WTC11 (cell line): ENCODE measurements at regions not wholly inside any gene's neighbourhood (a gene's known extent, or its start where the extent isn't known, plus 50 kb on each side); places are given as distances from the start of the nearest gene placed in this dataset.

Source experiments
- ATAC-seq: fragments of 200-7000 bp; cut with Tn5 transposase; 2 replicates; pipeline ENCODE4 v1.10.0; 2021; ENCODE audit warnings: mild to moderate bottlenecking, moderate library complexity
- CTCF ChIA-PET: fragments of 300-600 bp; sonication (Branson Sonifier 250); formaldehyde crosslinking; loops from one replicate; lab custom pipeline; 2021; ENCODE audit warnings: antibody characterized with exemption; lab: Charles Lee
- POLR2A ChIA-PET: fragments of 350-600 bp; sonication (Branson Sonifier 250); formaldehyde crosslinking; loops from one replicate; lab custom pipeline; 2021; ENCODE audit warnings: antibody characterized with exemption; lab: Charles Lee
- DNase-seq: peaks from one replicate; pipeline ENCODE4 v3.0.0; 2021; ENCODE audit warnings: low spot score
- H3K27ac Mint-ChIP-seq: 2 replicates; pipeline ENCODE4 v1.8.0; 2021; ENCODE audit warnings: mixed read lengths
- H3K27me3 Mint-ChIP-seq: 2 replicates; pipeline ENCODE4 v1.8.0; 2021; ENCODE audit warnings: low read depth, mild to moderate bottlenecking, moderate library complexity, mixed read lengths
- H3K36me3 Mint-ChIP-seq: 2 replicates; pipeline ENCODE4 v1.8.0; 2021; ENCODE audit warnings: mixed read lengths
- H3K4me1 Mint-ChIP-seq: 2 replicates; pipeline ENCODE4 v1.8.0; 2022; ENCODE audit warnings: mixed read lengths
- H3K4me3 Mint-ChIP-seq: 2 replicates; pipeline ENCODE4 v1.8.0; 2021; ENCODE audit warnings: mild to moderate bottlenecking, moderate library complexity, mixed read lengths
- H3K9me3 Mint-ChIP-seq: 2 replicates; pipeline ENCODE4 v1.8.0; 2021; ENCODE audit warnings: mixed read lengths
- AFF4 ChIP-seq: sonication (generic); formaldehyde crosslinking; IDR thresholded peaks from 2 replicates; pipeline ENCODE4 v1.8.1; 2023; ENCODE audit warnings: mild to moderate bottlenecking, missing genetic modification reagents, borderline replicate concordance
- CREM ChIP-seq: sonication (generic); formaldehyde crosslinking; IDR thresholded peaks from 2 replicates; pipeline ENCODE4 v1.8.1; 2022; ENCODE audit warnings: mild to moderate bottlenecking, missing genetic modification reagents, moderate library complexity
- EMX1 ChIP-seq: fragments of 250-450 bp; sonication (Bioruptor Pico); IDR thresholded peaks from 2 replicates; pipeline ENCODE4 v1.8.0; 2021; ENCODE audit warnings: mild to moderate bottlenecking
- FOXP1 ChIP-seq: sonication (generic); formaldehyde crosslinking; IDR thresholded peaks from 2 replicates; pipeline ENCODE4 v1.8.0; 2022; ENCODE audit warnings: missing genetic modification reagents, mild to moderate bottlenecking, moderate library complexity, borderline replicate concordance
- GABPB1 ChIP-seq: sonication (generic); formaldehyde crosslinking; IDR thresholded peaks from 2 replicates; pipeline ENCODE4 v1.8.1; 2023; ENCODE audit warnings: mild to moderate bottlenecking, missing genetic modification reagents
- GTF2I ChIP-seq: fragments of 250-450 bp; sonication (Bioruptor Pico); conservative IDR thresholded peaks from 2 replicates; pipeline ENCODE4 v1.4.0; 2021; ENCODE audit warnings: mild to moderate bottlenecking
- IRF2 ChIP-seq: sonication (generic); formaldehyde crosslinking; IDR thresholded peaks from 2 replicates; pipeline ENCODE4 v1.8.0; 2022; ENCODE audit warnings: low read depth, missing genetic modification reagents, borderline replicate concordance
- MLX ChIP-seq: sonication (generic); formaldehyde crosslinking; IDR thresholded peaks from 2 replicates; pipeline ENCODE4 v1.8.1; 2023; ENCODE audit warnings: mild to moderate bottlenecking, missing genetic modification reagents, moderate library complexity
- NFE2L1 ChIP-seq: sonication (generic); formaldehyde crosslinking; IDR thresholded peaks from 2 replicates; pipeline ENCODE4 v1.8.1; 2023; ENCODE audit warnings: missing genetic modification reagents
- NR2C2 ChIP-seq: sonication (generic); formaldehyde crosslinking; IDR thresholded peaks from 2 replicates; pipeline ENCODE4 v1.8.0; 2022; ENCODE audit warnings: mild to moderate bottlenecking, missing genetic modification reagents
- NR3C1 ChIP-seq: sonication (generic); formaldehyde crosslinking; conservative IDR thresholded peaks from 2 replicates; pipeline ENCODE4 v1.8.1; 2023; ENCODE audit warnings: low read depth, mild to moderate bottlenecking, missing genetic modification reagents
- SP1 ChIP-seq: sonication (generic); formaldehyde crosslinking; conservative IDR thresholded peaks from 2 replicates; pipeline ENCODE4 v1.8.1; 2022; ENCODE audit warnings: missing genetic modification reagents
- TEAD1 ChIP-seq: sonication (generic); formaldehyde crosslinking; IDR thresholded peaks from 2 replicates; pipeline ENCODE4 v1.8.0; 2022; ENCODE audit warnings: mild to moderate bottlenecking, missing genetic modification reagents
- ZBTB21 ChIP-seq: sonication (generic); formaldehyde crosslinking; IDR thresholded peaks from 2 replicates; pipeline ENCODE4 v1.8.1; 2023; ENCODE audit warnings: mild to moderate bottlenecking, missing genetic modification reagents, borderline replicate concordance
- ZNF121 ChIP-seq: sonication (generic); formaldehyde crosslinking; IDR thresholded peaks from 2 replicates; pipeline ENCODE4 v1.8.0; 2023; ENCODE audit warnings: missing genetic modification reagents
- ZNF138 ChIP-seq: sonication (generic); formaldehyde crosslinking; conservative IDR thresholded peaks from 2 replicates; pipeline ENCODE4 v1.8.1; 2022; ENCODE audit warnings: mild to moderate bottlenecking, moderate library complexity, missing genetic modification reagents
- TF ChIP-seq, protein P1 (sequence below): sonication (generic); formaldehyde crosslinking; IDR thresholded peaks from 2 replicates; pipeline ENCODE4 v1.8.0; 2023; ENCODE audit warnings: missing genetic modification reagents
- TF ChIP-seq, protein P2 (sequence below): sonication (generic); formaldehyde crosslinking; IDR thresholded peaks from 2 replicates; pipeline ENCODE4 v1.8.0; 2022; ENCODE audit warnings: mild to moderate bottlenecking, missing genetic modification reagents
- TF ChIP-seq, protein P3 (sequence below): sonication (generic); formaldehyde crosslinking; IDR thresholded peaks from 2 replicates; pipeline ENCODE4 v1.8.0; 2023; ENCODE audit warnings: missing genetic modification reagents, mild to moderate bottlenecking, borderline replicate concordance

GRCh38 chr13:31442571-31442970 lies 242.8 kb downstream of the B3GLCT start:
- Mint-ChIP-seq H3K4me1 (peaks cover 5% of the 10 kb centered on the region; the same call in 1 of the 2 replicates), H3K4me3 (no peak overlapping the region), H3K27me3 (no peaks in the 10 kb centered on the region), H3K9me3 (no peaks in the 10 kb centered on the region), H3K36me3 (no peaks in the 10 kb centered on the region), H3K27ac (no peak overlapping the region)
- TF ChIP-seq, protein P1, sequence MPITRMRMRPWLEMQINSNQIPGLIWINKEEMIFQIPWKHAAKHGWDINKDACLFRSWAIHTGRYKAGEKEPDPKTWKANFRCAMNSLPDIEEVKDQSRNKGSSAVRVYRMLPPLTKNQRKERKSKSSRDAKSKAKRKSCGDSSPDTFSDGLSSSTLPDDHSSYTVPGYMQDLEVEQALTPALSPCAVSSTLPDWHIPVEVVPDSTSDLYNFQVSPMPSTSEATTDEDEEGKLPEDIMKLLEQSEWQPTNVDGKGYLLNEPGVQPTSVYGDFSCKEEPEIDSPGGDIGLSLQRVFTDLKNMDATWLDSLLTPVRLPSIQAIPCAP: no peak
- TF ChIP-seq CREM (no peak), NR2C2 (CRISPR knock-in tag) (no peak), GTF2I (no peak), MLX (no peak), IRF2 (CRISPR knock-in tag) (no peak), ZNF121 (CRISPR knock-in tag) (no peak), ZBTB21 (CRISPR knock-in tag) (no peak), NR3C1 (no peak), TEAD1 (CRISPR knock-in tag) (no peak), NFE2L1 (CRISPR knock-in tag) (no peak), GABPB1 (CRISPR knock-in tag) (no peak), ZNF138 (CRISPR knock-in tag) (no peak), SP1 (no peak), FOXP1 (CRISPR knock-in tag) (no peak), AFF4 (CRISPR knock-in tag) (no peak), EMX1 (CRISPR knock-in tag) (no peak)
- TF ChIP-seq, protein P2, sequence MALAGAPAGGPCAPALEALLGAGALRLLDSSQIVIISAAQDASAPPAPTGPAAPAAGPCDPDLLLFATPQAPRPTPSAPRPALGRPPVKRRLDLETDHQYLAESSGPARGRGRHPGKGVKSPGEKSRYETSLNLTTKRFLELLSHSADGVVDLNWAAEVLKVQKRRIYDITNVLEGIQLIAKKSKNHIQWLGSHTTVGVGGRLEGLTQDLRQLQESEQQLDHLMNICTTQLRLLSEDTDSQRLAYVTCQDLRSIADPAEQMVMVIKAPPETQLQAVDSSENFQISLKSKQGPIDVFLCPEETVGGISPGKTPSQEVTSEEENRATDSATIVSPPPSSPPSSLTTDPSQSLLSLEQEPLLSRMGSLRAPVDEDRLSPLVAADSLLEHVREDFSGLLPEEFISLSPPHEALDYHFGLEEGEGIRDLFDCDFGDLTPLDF (CRISPR knock-in tag): no peak
- TF ChIP-seq, protein P3, sequence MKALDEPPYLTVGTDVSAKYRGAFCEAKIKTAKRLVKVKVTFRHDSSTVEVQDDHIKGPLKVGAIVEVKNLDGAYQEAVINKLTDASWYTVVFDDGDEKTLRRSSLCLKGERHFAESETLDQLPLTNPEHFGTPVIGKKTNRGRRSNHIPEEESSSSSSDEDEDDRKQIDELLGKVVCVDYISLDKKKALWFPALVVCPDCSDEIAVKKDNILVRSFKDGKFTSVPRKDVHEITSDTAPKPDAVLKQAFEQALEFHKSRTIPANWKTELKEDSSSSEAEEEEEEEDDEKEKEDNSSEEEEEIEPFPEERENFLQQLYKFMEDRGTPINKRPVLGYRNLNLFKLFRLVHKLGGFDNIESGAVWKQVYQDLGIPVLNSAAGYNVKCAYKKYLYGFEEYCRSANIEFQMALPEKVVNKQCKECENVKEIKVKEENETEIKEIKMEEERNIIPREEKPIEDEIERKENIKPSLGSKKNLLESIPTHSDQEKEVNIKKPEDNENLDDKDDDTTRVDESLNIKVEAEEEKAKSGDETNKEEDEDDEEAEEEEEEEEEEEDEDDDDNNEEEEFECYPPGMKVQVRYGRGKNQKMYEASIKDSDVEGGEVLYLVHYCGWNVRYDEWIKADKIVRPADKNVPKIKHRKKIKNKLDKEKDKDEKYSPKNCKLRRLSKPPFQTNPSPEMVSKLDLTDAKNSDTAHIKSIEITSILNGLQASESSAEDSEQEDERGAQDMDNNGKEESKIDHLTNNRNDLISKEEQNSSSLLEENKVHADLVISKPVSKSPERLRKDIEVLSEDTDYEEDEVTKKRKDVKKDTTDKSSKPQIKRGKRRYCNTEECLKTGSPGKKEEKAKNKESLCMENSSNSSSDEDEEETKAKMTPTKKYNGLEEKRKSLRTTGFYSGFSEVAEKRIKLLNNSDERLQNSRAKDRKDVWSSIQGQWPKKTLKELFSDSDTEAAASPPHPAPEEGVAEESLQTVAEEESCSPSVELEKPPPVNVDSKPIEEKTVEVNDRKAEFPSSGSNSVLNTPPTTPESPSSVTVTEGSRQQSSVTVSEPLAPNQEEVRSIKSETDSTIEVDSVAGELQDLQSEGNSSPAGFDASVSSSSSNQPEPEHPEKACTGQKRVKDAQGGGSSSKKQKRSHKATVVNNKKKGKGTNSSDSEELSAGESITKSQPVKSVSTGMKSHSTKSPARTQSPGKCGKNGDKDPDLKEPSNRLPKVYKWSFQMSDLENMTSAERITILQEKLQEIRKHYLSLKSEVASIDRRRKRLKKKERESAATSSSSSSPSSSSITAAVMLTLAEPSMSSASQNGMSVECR (CRISPR knock-in tag): no peak
- DNase-seq (no peak), ATAC-seq (no peak)
- ChIA-PET CTCF (interaction anchor here (2.0 kb wide), 1 partner anchor 11 kb away, joined by 8 read pairs; no protein-coding TSS in a partner anchor), POLR2A (no interaction called here)
